ENCODE measurements at regions not wholly inside any gene's neighbourhood (a gene's known extent, or its start where the extent isn't known, plus 50 kb on each side); places are given as distances from the start of the nearest gene placed in this dataset.
"Not testable (repeated sequence)": the region's sequence is repeated elsewhere in the genome, so short reads cannot be mapped to it uniquely, and the experiment has no call there.

DNA sequence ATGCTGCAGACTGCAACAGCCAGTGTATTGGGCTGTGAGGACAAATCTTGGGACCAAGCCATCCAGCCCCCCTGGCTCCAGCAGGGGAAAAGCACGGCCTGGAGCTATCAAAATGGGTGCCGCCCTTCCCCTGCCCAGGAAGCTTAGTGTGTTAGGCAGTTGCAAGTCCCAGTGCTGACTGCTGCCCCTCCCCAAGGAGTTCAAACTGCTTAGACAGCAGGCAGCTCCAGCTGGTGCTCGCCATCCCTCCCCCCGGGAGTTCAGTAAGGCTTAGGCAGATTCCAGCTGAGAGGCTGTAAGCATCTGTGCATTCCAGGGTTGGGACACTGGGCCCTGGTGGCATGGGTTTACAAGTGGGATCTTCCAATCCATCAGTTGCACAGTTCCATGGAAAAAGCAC, 579.6 kb upstream of the NR5A2 start:
- no peak for FAIRE-seq
- DNase-seq (ENCODE audit: extremely low spot score, insufficient read length, low read depth): no peak

DNA sequence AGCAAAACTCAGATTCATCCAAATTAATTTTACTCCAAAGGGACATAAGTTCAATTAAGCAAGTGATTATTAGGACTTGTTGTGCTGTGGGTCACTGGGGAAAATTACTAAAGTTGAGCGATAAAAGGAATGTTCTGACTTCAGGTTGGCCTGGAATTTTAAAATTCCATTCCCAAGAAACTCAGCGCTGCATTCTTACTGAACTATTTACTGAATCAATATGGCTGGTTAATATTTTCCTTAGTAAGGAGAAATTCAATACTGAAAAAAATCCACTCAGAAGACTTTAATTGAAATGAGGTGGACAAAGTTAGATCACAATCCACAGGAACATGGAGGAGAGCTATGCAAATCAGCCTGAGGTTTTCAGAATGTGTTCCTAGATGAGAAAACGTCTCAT, 578.9 kb upstream of the NR5A2 start:
- FAIRE-seq (no peak), DNase-seq (ENCODE audit: extremely low spot score, insufficient read length, low read depth) (no peak)

DNA sequence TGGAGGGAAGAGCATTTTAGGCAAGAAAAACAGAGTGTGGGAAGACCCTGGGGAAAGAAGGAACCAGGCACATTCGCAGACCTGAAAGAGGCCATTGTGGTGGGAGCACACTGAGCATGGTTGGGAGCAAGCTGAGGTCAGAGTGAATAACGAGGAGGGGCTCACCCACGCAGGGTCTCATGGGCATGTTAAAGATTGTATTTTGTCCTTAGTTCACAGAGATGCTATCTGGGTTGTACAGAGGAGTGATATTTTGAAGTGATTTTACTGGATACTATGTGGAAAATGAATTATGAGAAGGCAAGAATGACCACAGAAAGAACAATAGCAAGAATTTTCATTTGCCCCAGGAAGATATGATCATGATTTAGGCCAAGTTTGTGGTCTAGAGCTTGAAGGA, 578.3 kb upstream of the NR5A2 start:
- DNase-seq (ENCODE audit: extremely low spot score, insufficient read length, low read depth) (no peak), FAIRE-seq (no peak)

DNA sequence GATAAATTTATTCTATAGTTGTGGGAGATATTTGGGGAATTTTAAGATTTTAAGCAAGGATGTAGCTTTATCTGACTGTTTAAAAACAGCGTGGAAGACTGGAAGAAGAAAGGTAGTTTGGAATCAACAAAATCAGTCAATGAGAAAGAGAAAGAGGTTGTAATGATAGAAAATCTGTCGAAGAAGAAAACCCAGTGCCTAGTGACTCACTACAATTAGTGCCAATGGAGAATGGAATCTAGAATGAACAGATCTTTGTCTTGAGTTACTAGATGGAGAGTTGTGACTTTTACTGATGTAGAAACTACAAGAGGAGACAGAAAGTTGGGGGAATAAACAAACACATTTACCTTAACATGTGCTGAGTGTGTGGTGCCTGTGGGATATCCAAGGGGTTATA, 577.8 kb upstream of the NR5A2 start:
- DNase-seq (ENCODE audit: extremely low spot score, insufficient read length, low read depth) (no peak), FAIRE-seq (no peak)

DNA sequence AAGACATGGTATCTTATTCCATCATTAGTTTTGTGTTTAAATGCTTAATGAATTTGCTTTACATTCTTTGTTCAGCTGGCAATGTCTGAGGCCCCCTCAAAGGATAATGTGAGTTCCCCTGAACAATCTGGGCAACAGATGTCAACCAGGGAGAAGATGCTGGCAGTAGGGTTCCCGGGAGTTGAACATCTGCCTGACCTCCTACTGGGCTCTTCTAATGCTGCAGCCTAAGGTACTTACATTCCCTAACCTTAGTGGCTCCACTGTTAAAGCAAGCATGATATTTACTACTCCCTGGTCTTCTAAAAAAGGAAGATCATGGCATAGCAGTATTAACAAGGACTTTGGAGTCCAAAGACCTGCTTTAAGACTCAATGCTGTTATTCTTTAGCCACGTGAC, 574.9 kb upstream of the NR5A2 start:
- DNase-seq (ENCODE audit: extremely low spot score, insufficient read length, low read depth): no peak
- no peak for FAIRE-seq

DNA sequence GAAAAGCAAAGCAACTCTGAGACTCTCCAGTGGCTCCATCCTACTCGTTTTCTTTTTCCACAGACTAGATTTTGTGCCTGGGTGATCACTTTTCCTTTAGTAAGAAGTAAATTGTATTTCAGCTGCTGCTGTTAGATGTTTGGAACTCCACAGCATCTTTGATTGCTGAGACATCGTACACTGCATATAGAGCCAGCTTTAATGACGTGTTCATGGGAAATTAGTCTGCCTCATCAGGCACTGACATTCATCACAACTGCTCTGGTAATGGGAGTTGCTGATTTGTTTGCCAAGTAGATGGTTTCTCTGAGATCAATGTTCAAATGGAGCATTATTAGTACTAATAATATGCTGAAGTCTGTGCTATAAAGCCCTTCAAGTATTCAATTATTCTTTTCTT, 573.8 kb upstream of the NR5A2 start:
- FAIRE-seq (no peak), DNase-seq (ENCODE audit: extremely low spot score, insufficient read length, low read depth) (no peak)

DNA sequence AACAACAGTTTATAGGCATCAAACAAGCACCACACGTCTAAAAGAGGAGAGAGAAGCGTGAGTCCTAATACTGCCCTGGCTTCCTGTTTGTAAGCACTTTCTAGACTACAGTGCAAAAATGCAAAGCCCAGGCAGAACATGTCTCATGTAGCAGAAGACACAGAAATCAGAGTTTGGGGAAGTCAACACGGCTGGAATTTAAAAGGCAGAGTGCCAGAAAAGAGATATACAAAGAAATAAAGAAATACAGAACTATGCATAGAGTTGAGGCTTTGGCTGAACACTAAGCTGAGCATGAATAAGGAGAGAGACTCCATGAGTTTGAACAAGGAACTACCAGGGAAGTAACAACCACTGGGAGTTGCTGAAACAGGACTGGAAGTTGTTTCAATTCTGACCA, 566.6 kb upstream of the NR5A2 start:
- FAIRE-seq: no peak
- DNase-seq (ENCODE audit: extremely low spot score, insufficient read length, low read depth): no peak

DNA sequence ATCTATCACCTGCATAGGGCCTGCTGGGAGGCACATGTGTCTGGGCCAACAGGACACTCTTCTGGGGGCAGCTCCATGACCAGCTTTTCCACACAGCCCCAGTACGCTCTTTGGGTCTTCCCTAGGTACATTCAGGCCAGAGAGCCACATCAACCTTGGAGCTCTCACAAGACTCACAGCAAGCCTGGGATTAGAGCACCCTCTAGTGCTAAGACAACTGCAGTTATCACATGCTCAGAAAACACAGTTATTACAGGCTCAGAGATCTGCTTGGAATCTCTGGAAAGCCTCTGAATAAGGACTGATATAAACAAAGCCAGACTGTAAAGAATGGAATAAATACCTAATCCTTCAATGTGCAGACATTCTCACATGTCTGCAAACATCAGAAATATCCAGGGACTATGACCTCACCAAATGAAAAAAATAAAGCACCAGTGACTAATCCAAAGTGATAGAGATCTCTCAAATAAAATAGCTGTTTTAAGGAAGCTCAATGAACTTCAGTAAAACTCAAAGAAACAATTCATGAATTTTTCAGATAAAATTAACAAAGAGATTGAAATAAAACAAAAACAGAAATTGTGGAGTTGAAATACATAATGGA, 563.9 kb upstream of the NR5A2 start:
- FAIRE-seq (peak; percentile 69), DNase-seq (ENCODE audit: extremely low spot score, insufficient read length, low read depth) (no peak)

DNA sequence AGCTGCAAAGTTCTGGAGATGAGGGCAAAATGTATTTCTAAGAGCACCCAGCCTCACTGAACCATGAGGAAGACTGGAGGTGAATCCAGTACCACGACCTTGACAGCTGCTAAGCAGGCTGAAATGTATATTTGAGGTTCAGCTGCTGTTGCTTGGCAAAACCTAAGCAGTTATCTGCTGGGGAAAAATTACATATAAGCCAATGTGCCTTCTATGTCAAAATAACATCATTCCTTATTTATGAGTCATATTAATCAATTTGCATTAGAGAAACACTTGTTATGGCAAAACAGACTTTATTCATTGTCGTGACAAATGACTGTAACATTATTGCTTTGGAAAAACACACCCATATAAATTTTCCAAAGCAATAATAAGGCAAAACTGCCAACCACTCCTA, 560.5 kb upstream of the NR5A2 start:
- DNase-seq (ENCODE audit: extremely low spot score, insufficient read length, low read depth): no peak
- FAIRE-seq: no peak

DNA sequence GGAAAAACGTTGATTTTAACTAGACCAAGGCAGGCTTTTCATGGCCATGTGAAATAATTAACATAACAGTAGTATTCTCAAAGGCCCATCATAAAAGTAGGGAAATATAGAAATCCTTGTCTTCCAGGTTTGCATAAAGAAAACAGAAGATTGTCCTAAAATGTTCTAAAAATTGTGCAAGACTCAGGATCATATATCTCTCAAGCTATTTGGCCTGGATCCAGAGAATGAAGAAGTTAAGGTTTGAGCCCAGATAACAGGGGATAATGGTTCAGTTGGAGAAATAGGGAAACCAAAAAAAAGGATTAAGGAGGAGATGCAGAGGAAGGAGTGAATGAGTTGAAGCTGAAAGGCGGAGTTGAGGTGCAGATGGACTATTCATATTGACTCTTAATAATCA, 555.5 kb upstream of the NR5A2 start:
- DNase-seq (ENCODE audit: extremely low spot score, insufficient read length, low read depth) (no peak), FAIRE-seq (no peak)

DNA sequence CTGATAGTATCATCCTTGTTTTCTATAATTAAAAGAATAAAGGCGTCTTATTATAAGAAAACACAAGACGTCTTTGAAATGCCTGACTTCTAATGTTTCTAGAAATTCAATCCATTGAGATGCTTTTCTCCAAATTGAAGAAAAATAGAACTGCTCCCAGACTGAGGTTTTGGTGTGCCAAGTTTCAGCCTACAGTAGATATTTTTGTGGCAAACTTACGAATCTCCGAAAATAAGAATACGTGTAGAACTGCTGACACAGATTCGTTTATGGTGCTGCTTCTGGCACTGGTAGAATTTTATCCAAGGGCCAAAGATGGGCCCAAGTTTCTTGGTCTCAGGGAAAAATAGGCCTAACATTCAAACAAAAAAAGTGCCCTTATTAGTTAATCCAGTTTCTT, 554.5 kb upstream of the NR5A2 start:
- no peak for DNase-seq (ENCODE audit: extremely low spot score, insufficient read length, low read depth)

DNA sequence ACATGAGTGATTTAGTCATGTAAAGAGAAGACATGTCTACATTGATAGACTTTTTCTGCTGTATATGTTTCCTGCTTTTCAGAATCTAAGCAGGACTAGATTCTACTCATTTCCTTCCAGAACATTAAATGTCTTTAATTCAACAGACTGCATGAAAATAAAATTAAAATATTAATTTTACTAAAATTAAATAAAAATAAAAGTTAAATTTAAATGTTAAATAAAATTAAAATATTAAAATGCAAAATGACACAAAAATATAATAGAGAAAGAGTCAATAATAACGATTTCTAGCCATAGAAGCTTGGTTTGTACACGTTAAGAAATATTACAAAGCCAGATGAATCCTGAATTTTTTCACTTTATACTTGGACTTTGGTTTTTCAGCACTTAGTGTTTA, 552.8 kb upstream of the NR5A2 start:
- no peak for DNase-seq (ENCODE audit: extremely low spot score, insufficient read length, low read depth)
- no peak for FAIRE-seq

More for the DNA sequence above, 554.5 kb upstream of the NR5A2 start:
- FAIRE-seq: no peak

DNA sequence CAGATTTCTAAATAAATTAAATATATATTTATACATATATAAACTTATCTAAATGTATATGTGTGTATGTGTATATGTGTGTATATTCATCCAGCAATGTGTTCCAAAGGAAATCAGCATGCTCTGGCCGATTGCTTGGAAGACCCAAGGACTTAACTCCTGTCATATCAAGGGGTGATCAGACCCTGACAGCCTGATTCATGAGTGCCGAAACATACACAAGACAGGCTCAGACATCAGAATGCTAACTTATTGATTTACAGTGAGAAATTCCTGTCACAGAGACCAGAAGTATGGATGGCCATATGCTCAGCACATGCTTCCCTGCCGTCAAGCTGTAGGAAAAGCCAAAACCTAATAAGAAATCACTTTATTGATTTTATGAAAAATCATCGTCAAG, 545.1 kb upstream of the NR5A2 start:
- FAIRE-seq (no peak), DNase-seq (ENCODE audit: extremely low spot score, insufficient read length, low read depth) (no peak)

DNA sequence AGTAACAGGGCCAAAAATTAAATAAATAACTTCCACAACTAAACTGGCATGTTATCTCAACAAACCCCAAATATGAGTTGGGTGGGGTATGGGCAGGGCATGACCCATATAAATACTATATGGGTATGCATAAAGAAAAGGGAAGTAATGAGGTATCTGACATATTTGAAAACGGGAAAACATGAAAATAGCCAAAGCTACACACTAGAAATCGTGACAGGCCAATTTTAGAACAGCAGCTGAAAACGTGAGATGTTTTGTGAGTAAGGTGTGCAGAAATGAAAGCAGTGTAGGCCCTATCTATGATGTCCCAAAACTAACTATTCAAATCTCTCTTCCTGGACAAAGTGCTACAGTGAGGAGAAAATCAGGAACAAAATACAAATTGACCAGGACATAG, 537.9 kb upstream of the NR5A2 start:
- DNase-seq (ENCODE audit: extremely low spot score, insufficient read length, low read depth) (no peak), FAIRE-seq (peak; percentile 33)

DNA sequence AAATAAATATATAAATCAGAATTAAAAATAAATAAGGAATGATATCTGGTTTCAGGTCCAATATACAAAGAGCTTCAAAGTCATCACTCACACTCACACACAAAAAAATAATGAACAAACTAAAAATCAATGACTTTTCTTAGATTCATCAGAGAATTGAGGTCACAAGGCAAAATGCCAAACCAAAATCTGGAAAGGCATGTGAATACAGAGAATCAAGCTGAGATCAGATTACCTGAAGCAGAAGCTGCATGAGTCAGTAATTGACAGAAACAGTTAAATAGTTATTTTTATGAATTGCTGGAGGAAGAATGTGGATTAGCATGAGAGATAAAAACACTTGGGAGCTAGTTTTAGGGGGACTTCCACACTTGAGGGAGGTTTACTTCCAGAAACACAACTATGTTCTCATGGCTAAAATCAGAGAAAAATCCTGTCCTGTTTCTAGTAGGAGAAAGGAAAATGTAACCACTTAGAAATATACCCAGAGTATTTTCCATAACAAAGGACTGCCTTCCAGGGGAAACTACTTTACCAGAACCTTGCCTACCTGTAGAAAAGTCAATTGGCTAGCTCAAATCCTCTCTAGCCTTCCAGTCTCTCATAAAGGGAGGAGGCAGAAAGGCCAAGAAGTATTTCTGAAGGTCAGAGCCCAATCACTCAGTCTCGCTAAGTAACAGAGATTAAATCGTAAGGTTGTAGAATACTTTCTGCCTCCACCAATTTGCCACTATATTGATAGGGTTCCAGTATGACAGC, 536.6 kb upstream of the NR5A2 start:
- FAIRE-seq: no peak
- no peak for DNase-seq (ENCODE audit: extremely low spot score, insufficient read length, low read depth)

DNA sequence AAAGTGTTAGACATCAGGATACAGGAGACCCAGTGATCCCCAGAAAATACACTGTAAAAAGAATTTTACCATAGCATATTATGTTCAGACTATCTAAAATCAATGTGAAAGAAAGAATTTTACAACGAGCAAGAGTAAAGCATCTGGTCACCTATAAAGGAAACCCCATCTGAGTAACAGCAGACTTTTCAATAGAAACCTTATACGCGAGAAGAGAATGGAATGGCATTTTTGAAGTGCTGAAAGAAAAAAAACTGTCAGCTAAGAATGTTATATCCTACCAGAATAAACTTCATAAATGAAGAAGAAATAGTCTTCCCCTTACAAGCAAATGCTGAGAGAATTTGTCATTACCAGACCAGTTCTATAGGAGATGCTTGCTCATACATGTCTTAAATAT, 532.1 kb upstream of the NR5A2 start:
- DNase-seq (ENCODE audit: extremely low spot score, insufficient read length, low read depth): no peak
- no peak for FAIRE-seq

DNA sequence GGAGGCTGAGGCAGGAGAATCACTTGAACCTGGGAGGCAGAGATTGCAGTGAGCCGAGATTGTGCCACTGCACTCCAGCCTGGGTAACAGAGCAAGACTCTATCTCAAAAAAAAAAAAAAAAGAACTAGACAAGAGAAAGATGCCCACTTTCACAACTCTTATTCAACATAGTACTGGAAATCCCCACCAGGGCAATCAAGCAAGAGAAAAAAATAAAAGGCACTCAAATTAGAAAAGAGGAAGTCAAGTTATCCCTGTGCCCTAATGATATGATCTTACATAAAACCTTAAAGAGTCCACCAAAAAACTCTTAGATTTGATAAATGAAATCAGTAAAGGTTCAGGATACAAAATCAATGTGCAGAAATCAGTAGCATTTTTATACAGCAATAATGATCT, 528.7 kb upstream of the NR5A2 start:
- not testable (repeated sequence) for FAIRE-seq; DNase-seq (ENCODE audit: extremely low spot score, insufficient read length, low read depth)

DNA sequence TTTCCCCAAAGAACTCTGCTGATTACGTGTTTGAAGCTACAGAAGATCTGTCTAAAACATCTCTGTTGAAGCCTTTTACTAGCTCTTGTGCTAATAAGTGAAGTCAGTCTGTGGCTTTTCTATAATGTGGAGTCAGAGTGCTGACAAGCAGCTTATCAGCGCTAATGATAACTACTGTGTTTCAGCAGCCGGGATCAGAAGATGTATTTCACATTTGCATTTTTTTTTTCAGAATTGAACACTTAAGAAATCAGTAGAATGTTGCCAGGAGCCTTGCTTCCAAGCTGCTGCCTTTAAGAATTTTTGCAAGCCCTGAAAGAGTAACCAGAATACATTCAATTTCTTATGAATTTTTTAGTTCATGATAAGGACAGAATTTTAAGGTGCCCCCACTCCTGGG, 519.4 kb upstream of the NR5A2 start:
- no peak for FAIRE-seq
- no peak for DNase-seq (ENCODE audit: extremely low spot score, insufficient read length, low read depth)

DNA sequence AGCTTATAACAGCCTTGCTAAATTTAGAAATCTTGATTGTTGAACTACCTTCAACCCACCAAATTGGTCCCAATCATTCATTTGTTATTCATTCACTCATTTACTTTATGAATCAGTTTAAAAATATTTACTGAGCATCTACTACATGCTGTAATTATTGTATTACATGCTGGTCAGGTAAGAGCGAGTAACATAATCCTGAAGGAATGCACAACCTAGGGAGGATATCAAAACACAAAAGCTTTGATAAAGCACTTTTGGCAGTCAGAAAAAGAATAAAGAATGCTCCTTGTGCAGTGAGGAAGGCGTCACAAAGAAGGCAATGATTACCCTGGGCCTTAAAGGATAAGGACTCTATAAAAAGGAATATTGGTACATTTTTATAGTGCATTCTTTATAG, 518.9 kb upstream of the NR5A2 start:
- DNase-seq (ENCODE audit: extremely low spot score, insufficient read length, low read depth) (no peak), FAIRE-seq (no peak)

DNA sequence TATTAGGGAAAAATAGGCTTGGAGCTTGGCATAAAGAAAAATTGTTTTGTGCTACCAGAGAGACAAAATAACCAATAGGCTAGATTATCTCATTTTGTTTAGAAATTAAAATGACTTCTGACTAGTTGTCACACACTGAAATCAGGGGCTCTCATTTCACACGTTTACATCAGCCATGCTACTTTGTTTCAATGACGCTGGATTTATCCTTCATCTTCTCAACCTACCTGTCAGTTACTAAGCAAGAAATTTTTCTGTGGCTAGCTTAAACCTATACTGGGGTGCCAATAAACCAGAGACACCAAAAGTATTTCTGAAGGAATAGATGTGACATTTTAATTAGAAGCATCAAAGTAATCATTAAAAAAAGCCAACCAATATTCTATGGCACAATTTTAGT, 518.1 kb upstream of the NR5A2 start:
- no peak for DNase-seq (ENCODE audit: extremely low spot score, insufficient read length, low read depth)
- no peak for FAIRE-seq

DNA sequence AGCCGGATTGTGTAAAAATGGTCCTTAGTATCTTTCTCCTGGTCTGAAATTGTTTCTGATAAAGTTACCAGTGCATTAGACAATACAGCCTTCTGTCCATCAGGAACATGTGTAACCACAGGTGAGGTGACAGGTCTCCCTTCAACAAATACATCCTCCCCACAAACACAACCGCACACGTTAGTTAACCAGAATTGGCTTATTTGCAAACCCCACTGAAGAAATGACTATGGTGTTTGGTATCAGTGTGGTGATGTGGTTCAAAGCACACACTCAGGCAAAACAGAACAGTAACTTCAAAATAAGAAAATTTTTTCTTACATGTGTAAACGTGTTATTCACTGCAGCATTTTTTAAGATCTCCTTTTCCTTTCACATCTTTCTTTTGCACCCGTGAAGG, 517.2 kb upstream of the NR5A2 start:
- no peak for DNase-seq (ENCODE audit: extremely low spot score, insufficient read length, low read depth)
- FAIRE-seq: peak; percentile 58

DNA sequence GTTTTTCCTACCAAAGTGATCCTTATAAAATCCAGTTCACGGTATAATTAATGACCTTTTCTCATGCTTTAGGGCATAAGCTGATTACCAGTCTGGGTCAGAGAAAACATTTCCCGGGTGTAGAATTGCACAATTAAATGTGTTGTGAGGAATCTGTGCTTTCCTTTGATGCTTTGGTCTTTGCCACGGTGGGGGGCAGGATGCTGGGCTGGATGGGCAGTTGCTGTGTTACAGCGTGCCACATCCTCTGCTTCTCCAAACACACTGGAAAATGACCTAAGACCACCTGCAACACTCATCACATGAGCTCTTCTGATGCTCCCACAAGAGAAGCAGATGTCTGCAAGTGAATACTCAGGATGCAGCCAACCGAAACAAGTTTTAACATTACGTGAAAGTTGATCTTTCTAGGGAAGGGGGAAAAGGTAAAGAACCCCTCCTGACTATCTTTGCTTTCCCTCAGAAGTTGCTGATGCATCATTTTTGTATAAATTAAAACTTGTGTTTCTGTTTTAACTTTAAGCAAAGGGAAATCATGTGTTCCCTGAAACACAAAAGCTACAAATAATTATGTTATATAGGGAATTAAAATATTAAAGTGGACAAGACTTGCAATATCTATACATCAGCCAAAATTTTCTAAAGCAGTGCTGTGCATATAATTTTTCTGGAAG, 515.3 kb upstream of the NR5A2 start:
- FAIRE-seq (no peak), DNase-seq (ENCODE audit: extremely low spot score, insufficient read length, low read depth) (no peak)

Data from GM18507 (cell line).